ENCODE measurements at regions not wholly inside any gene's neighbourhood (a gene's known extent, or its start where the extent isn't known, plus 50 kb on each side); places are given as distances from the start of the nearest gene placed in this dataset.

- DNase-seq: no peak
These were observed 341.2 kb upstream of the WWC1 start for GRCh38 chr5:167950126-167950721.

- no peak for DNase-seq
These were observed 340.3 kb upstream of the WWC1 start for GRCh38 chr5:167951116-167951515.

GRCh38 chr5:167952278-167952995, 339.0 kb upstream of the WWC1 start:
- DNase-seq: no peak

- no peak for DNase-seq
These were observed 338.2 kb upstream of the WWC1 start for GRCh38 chr5:167953151-167953798.

GRCh38 chr5:167961731-167962130, 329.7 kb upstream of the WWC1 start:
- no peak for DNase-seq

DNA sequence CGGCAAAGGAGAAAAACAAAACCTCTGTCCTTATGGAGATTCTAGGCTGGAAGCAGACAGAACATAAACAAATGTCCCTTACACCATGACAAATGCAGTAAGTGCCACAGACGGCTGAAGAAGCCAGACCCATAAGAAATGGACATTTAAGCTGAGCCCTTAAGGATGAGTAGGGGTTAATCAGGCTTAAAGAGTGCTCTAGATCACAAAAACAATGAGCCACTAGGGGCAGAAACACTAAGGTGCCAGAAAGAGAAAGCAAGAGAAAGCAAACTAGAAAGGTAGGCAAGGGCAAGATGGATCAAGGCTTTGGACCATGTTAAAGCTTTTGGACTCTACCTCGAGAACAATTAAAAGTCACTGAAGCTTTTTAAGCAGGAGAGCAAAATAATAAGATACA, 326.9 kb upstream of the WWC1 start:
- DNase-seq: no peak

DNA sequence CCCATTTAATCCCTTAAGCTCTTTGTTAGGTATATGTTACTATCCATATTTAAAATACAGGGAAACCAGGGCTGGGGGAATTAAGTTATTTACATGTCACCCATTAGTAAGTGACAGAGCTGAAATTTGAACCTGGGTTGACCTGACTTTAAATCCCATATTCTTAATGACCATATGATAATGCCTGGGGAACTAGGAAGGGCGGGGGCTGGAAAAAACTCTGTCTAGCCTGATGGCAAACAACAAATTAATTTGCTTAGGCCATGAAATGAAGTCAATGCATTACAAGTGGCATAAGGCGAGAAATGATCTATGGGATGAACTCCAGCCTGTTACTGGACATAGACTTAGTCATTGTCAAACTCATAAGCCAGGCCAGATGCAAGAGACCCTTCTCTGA, 325.7 kb upstream of the WWC1 start:
- no peak for DNase-seq

- DNase-seq: no peak
These were observed 324.5 kb upstream of the WWC1 start for GRCh38 chr5:167966979-167967378.

- no peak for DNase-seq
These were observed 323.8 kb upstream of the WWC1 start for GRCh38 chr5:167967494-167968177.

DNA sequence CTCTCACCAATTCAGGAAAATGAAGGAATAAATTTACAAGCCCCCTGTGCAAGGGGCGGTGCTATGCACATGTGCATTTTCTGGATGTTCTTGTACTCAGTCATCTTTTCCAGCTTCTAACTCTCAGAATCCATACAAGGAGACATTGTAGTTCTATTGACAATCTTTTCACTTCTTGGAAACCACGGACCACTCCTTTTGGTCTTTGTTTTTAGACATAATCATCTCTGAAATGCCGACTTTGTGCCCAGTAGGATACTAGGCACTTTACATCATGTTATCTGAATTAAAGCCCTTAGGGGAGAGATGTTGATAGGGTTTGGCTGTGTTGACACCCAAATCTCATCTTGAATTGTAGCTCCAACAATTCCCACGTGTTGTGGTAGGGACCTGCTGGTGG, 322.6 kb upstream of the WWC1 start:
- DNase-seq: no peak

- no peak for DNase-seq
These were observed 321.4 kb upstream of the WWC1 start for GRCh38 chr5:167969998-167970397.

GRCh38 chr5:167971706-167972105, 319.7 kb upstream of the WWC1 start:
- no peak for DNase-seq

DNA sequence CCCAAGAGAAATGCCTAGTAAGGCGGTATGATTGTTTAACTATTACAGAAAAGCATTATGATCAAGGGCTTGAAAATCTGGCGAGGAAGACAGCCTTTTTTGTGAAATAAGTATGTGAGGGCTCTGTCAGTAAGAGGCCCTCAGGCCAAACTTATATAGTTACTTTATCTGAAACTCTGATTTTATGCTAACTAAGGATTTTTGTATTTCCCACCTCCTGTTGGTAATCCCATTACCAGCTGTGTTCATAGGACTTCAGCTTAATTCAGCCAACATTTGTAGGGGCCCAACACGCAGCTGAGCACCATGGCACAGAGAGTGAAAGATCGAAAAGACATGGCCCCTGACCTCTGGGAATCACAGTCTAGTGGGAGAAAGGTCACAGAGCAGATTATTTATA, 318.3 kb upstream of the WWC1 start:
- no peak for DNase-seq

DNA sequence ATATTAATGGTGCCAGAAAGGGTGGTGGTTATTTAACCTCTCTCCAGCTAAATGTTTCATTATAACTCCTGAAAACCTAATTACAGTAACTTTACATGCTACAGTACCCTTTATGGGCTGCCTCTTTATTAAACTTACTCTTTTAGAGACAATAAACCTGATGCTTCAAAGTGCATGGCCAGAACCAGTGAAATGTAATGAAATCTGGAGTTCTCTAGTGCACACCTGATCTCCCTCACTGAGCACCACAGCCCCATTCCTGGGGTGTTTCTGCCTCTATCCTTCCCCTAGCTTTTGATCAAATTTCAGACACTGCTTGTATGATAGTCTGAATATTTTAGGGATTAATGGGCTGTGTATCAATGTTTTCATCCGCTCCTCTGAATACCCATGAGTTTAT, 306.5 kb upstream of the WWC1 start:
- no peak for DNase-seq

DNA sequence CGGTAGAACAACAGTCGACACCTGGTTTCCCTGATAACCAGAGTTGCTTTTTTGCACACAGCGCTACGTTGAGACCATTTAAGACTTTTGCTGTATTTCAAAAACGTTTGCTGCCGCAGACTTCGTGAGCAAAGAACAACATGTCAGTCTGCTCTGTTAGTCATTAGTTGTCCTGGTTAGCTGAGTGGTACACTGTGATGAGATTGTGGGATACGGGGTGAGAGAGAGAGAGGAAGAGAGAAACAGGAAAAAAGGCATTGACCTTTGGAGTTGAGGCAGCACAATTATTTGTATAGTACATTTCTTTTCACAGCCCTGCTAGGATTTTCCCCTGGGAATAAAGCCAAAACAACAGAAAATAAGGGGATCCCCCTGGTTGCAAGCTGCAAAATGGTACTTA, 306.1 kb upstream of the WWC1 start:
- no peak for DNase-seq

DNA sequence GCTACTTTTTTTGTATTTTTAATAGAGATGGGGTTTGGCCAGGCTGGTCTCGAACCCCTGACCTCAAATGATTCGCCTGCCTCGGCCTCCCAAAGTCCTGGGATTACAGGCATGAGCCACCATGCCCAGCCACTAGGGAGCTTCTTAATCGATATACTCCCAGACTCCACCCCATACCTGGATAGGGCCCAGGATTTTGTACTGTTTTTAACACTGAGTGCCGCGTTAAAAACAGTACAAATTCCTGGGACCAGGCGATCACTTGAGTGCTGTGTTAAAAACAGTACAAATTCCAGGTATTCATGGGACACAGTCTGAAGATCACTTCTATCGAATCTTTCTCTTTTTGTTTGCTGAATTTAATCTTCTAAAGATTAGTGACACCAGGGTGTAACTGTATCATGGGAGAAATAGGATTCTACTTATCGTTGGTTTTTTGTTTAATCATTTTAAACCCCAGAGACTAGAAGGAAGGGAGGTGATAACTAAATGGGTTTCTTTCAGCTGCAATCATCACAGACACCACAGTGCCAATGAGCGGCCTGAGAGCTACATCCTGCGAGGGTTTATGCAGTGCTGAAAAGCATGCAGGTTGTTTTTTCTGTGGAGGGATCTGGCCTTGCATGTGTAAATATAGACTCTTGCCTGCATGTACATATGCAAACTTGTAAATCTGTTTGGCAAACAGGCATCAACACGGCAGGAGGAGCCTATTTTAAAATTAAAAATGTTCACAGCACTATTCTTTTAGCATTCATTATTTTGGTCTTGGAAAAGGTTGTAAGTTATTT, 303.8 kb upstream of the WWC1 start:
- no peak for DNase-seq

- no peak for DNase-seq
These were observed 298.6 kb upstream of the WWC1 start for GRCh38 chr5:167992868-167993267.

- DNase-seq: no peak
These were observed 297.7 kb upstream of the WWC1 start for GRCh38 chr5:167993771-167994170.

DNA sequence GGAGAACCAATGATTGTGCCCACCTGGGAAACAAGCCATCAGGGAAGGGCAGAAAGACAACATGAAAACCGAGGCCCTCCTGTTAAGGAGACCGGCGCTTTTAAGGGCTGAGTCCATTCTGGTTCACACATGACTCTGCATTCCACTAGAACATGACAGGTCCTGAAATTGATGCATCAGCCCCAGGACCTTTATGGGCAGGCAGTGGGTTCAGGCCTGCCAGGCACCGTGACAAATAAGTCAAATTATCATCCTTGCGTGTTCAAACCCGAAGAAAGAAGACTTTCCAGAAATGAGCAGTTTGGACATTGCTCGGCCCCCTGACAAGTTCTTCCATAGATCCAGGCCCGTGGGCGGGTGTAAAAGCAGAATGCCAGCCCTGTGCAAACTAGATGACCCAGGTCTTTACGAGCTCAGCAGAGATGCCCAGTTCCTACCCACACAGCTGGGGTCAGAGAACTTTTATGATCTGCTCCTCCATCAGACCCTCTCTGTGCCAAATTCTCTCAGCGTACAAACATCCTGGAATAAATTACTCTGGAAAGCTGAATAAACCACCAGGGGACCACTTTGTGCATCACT, 295.5 kb upstream of the WWC1 start:
- no peak for DNase-seq

DNA sequence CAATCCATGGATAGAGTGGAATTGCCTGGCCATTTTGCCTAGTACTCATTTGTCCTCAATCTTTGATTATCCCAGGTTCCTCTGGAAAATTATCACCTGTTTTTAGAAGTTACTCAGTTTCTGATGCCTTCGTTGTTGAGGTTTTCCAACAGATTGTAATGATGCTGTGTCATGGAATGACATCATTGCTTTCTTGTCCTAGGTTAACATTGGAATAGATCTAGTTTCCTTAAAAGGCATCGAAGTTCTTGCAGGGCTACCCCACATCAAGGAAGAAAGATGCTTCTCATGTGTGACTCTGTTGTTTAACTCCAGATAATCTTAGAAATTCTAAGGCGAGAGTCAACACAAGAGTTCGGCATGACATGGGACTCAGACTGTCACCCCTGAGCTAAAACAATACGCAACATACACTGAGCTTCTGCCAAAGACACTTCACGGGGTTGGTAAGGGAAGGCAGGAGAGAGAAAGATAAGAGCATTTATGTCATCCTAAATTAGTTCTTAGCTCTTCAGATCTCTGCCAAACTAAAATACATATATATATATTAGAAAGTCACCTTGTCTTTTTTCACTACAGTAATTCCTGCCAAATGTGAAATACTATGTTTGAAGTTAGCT, 293.2 kb upstream of the WWC1 start:
- no peak for DNase-seq

- no peak for DNase-seq
These were observed 292.3 kb upstream of the WWC1 start for GRCh38 chr5:167999182-167999581.

DNA sequence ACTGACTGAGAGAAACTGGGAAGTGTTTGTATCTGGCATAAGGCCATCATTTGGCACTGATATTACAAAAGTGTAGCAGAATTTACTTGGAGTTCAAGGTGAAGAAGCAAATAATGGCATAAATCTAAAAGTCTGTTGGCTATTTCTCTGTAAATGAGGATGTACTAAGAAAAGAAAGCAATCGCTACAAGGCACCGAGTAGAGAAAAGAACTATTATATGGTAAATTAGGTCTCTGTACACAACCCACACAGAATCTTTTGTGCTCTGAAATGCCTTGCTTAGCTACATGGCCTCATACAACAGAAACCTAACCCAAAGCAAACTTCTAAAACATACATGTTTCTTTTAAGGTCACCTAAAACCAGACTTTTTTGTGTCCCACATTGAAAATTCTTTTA, 290.1 kb upstream of the WWC1 start:
- no peak for DNase-seq
